ENCODE measurements at regions not wholly inside any gene's neighbourhood (a gene's known extent, or its start where the extent isn't known, plus 50 kb on each side); places are given as distances from the start of the nearest gene placed in this dataset.
"Not testable (repeated sequence)": the region's sequence is repeated elsewhere in the genome, so short reads cannot be mapped to it uniquely, and the experiment has no call there.

DNA sequence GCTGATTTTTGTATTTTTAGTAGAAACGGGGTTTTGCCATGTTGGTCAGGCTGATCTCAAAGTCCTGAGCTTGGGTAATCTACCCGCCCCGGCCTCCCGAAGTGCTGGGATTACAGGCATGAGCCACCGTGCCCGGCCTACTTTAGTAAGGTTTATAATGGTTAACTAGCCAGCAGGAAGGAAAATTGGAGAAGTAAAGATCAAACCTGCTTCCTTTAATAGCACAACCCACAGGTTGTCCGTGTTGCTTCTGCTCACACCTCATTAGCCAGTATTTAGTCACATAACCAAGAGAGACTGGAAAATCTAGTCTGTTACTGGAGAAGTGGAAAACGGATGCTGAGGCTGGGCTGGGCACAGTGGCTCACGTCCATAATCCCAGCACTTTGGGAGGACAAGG, 51.9 kb upstream of the TBL1XR1 start:
- no peak for DNase-seq

DNA sequence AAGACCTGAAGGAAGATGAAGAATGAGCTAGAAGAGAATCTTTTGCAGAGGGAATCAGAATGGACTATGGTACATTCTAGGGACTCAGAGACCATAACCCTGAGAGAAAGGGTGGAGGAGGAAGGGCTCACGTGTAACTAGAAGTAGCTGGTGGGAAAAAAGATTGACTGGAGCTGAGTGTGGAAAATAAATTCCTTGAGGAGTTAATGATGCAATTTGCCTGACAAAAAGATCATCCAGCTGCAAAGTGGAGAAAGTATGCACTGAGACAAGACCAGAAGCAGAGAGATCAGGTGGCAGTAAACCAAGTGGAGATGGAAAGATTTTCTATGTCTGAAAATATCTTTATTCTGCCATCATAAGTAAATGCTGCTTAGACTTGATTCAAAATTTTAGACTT, 52.9 kb upstream of the TBL1XR1 start:
- no peak for DNase-seq

DNA sequence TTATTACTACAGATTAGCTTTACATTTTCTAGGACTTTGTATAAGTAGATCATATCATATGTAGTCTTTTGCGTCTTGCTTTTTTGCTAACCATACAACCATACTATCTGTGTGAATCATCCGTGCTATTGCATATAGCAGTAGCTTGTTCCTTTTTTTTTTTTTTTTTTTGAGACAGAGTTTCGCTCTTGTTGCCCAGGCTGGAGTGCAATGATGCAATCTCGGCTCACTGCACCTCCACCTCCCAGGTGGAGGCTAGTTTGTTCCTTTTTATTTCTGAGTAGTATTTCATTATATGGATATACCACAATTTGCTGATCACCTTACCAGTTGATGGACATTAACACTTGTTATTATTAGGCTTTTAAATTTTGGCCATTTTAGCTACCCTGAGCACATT, 54.5 kb upstream of the TBL1XR1 start:
- no peak for DNase-seq

DNA sequence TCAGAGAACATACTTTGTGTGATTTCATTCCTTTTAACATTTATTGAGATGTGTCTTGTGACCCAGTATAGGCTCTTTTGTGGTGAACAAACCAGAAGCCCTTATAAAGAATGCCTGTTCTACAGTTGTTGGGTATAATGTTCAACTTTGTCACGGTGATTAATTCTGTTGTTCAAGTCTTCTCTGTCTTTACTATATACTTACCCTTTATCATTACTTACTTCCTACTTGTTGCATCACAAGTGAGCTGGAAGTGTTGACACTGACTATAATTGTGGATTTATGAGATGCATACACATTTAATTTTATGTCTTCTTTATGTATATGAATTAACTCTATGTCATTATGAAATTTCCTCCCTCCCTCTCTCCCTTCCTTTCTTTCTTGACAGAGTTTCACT, 59.7 kb upstream of the TBL1XR1 start:
- no peak for DNase-seq

DNA sequence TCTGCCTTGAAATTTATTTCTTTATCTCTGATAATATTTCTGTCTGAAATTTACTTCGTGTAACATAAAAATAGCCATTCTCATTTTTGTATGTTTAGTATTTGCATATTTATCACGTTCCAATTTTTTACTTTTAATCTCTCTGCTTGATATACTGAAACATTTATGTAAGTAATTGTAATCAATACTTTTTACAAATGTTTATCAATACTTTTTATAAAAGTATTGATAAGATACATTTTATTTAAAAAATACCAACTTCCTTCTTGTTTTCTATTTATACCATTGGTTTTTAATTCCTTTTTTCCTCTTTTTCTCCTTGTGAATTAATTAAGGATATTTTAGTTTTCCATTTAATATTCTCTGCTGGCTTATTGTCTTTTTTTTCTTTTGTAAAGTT, 60.3 kb upstream of the TBL1XR1 start:
- no peak for DNase-seq

DNA sequence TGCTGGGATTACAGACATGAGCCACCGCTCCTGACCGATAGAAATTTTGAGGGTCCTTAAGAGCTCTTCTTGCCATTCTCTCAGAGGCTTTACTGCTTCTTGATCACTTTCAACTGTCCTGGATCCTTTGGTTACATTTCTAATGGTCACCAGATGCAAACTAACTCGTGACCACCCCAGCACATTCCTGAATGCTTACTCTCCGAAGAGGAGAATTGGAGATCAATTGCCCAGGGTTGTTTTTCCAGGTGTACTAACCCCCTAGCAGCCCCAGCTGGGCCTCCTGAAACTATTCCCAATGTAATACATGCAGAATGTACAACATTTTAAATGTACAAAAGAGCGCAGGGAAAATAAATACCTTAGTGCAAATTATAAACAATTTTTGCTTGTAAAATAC, 65.1 kb upstream of the TBL1XR1 start:
- no peak for DNase-seq

DNA sequence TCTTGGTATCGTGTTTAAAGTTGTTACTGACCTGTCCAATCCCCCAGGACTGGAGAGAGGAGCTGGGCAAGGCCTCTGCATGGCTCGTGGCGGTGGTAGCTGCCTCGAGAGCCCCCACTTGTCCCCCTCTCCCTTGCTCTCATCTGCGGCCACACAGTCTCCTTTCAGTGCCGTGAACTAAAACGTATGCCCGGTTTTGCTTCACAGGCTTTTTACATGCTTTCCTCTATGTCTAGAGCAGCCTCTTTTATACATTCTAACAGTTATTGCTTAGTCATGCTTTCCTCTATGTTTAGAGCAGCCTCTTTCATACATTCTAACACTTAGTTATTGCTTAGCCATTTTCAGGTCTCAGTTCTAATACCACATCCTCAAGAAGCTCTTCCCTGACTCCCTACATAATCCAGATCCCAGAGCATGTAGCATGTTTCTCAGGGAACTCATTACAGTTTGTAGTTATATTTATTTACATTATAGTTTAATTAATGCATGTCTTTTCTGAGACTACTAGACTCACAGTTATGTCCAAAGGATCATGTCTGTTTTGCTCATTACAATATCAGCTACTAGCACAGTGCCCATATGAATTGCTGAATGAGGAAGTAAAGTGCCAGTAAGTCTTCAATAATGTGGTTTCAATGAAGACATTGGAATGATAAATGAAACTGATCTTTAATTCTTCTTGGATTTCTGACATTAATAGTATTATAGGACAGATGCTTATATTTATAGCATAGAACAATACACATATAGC, 66.5 kb upstream of the TBL1XR1 start:
- DNase-seq, result no peak

DNA sequence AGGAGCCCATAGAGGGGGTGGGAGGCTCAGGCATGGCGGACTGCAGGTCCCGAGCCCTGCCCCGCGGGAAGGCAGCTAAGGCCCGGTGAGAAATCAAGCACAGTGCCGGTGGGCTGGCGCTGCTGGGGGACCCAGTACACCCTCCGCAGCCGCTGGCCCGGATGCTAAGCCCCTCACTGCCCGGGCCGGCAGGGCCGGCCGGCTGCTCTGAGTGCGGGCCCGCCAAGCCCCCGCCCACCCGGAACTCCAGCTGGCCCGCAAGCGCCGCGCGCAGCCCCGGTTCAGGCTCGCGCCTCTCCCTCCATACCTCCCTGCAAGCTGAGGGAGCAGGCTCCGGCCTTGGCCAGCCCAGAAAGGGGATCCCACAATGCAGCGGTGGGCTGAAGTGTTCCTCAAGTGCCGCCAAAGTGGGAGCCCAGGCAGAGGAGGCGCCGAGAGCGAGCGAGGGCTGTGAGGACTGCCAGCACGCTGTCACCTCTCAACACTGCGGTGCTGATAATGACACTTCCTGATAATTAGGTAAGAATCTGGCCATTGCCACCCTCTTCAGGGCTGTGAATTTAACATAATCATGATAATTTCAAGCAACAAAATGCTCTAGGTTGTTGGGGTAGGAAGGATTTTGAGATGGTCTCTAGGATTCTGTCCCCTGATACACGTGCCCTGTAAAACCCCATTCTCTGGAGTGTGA, 74.7 kb upstream of the TBL1XR1 start:
- not testable (repeated sequence) for DNase-seq

DNA sequence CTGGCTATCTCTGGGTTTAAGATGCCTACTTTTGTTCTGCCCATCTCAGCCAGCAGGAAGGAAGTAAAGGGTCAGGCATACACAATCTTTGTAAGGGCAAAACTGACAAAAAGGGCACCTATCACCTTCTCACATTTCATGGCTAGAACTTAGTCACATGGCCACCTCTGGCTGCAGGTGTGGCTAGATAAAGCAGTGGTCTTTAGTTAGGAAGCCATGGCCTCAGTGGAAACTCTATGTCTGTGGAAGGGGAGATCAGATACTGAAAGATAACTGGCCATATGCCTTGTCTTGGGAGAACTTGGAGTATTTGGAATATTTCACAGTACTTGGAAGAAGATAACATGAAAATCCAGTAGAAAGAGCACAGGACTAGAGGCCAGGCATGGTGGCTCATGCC, 80.7 kb upstream of the TBL1XR1 start:
- no peak for DNase-seq

DNA sequence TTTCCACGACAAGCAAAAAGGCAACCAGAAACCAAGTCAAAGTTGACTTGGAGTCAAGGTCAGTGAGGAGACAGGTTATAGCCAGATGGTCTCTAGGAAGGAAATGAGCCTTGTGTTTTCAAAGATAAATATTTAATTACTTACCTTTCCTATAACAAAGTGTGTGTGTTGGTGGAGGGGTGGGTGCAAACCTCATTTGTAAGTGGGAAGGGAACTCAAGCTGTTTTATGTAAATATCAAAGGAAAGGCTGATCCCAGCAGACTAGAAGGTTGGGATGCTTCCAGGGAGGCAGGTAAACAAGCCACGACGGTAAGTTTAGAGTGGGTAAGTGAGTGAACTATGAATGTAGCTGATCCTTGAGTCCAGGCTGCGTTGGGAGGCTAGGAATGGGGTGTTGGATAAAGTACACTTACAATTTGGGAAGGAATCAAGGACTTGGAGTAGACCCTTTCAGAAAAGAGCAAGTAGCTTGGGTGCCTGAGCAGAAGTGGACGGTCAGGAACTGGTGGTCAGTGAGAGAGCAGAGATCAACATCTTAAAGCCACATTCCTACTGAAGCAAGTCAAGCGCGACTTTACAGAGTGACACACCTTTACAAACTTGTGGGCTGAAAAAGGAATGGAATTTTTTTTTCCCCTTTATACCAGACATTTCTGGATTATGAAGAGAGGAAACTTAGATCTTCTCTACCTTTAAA, 82.0 kb upstream of the TBL1XR1 start:
- DNase-seq, result no peak

DNA sequence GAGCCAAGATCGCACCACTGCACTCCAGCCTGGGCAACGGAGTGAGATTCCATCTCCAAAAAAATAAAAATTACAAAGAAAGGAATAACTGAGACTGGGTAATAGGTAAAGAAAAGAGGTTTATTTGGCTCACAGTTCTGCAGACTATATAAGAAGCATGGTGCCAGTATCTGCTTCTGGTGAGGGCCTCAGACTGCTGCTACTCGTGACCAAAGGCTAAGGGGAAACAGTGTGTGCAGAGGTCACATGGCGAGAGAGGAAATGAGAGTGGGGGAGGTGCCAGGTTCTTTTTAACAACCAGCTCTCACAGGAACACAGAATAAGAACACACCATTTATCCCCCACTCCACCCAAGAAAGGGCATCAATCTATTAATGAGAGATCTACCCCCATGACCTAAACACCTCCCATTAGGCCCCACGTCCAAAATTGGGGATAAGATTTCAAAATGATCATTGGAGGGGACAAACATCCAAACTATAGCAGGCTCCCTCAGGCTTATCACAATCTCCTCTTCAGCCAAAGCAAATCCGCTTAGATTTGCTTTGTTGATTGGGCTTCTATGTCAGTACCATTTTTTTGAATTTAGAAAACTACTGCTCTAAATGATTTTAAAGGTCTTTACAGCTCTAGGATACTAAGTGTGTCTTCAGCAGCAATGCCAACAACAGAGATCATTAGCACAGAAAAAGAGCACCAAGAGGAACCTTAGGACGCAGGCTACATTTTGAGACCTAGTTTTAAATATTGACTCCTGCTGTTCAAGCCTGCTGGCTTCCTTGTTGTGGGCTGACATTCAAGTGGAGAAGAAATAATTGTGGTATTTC, 84.2 kb upstream of the TBL1XR1 start:
- DNase-seq, result no peak

DNA sequence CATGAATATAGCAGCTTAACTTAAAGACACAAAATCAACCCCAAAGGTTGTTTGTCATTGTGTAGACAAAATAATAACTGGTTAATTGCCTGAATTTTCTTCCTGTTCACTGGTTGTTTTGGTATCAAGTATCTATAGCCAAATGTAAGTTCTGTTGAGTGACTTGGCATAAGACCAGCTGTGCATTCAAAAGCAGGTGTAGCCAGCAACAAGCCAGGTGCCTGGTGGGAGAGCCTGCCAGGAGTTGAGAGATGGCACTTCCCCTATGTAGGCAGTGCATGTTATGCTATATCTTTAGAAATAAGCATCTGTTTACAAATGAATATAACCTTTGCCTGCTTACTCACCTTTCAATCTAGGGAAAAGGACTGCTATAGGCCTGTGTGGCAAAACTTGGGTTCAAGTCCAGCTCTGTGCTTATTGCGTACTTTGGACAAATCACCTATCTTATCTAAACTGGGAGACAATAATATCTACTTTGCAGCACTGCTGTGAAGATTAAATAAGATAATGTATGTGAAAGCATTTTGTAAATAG, 84.9 kb upstream of the TBL1XR1 start:
- no peak for DNase-seq

DNA sequence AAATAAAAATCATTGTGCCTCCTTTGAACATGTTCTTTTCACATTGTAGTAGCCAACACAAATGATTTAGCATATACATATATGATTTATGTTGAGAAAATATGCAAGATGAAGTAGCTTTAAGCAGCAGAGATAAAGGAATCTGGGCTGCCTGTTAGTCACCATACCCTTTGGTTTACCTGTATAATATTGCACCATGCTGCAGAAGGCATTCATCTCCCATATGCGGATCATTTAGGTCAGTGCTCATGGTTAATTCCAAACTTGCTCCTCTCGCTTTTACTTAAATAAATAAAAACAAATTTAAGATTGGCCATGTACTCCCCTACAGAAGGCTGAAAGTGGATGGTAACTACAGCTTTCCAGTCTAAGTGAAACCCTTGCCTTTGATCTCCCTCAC, 86.7 kb upstream of the TBL1XR1 start:
- DNase-seq, result no peak

DNA sequence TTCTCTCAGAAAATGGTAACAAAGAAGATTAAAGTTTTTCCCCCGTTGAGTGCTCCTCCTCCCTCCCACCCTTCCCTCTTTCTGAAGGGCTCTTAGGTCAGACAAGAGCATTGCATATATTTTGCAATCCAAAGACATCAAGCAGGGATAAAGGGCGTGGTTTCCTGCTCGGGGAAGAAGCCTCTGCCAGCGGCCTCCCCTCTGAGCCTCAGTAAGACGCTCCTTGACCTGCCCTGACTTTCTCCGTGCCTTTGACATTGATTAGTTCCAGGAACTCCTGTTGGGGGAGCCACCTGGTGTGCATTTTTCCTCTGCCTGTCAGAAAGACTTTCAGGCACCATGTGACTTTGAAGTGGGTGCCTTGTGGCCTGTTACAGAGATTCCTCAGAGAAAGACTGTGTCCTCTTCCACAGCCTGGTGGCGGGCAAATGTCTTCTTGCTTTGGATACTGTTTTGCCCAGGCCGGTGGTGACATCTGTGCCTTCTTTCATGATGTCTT, 87.2 kb upstream of the TBL1XR1 start:
- no peak for DNase-seq

DNA sequence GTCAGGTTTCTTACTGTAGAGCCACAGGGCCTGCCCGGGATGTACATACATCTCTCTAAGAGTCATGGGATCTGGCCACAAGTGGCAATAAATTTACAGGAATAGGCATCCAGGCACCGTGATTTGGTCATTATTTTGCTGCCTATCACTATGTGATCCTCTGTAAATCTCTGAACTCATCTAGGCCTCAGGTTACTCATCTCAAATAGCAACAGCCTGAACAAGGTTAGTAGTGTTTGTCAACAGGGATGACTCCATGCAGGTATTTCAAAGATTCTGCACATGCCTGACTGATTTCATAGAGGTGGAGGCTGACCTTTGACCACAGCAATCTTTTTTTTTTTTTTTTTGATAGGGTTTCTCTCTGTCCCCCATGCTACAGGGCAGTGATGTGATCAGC, 88.8 kb upstream of the TBL1XR1 start:
- DNase-seq, result no peak

DNA sequence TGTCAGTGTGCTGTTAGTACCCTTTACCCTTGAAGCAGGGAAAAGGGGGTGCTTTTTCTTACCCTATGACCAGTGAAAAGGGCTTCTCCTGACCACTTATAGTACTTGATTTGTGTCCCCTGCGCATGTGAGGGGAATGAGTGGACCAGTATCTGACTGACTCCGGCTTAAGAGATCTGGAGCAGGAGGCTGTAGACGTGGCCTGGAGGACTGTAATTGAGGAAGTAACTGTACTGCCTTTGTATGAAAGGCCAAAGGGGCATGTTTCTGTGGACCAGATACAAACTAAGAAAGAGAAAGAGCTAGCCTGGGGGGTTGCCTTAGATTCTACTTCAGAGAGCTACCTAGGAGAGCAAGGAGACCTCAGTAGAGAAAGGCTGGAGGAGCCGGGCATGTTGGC, 89.9 kb upstream of the TBL1XR1 start:
- DNase-seq, result no peak

DNA sequence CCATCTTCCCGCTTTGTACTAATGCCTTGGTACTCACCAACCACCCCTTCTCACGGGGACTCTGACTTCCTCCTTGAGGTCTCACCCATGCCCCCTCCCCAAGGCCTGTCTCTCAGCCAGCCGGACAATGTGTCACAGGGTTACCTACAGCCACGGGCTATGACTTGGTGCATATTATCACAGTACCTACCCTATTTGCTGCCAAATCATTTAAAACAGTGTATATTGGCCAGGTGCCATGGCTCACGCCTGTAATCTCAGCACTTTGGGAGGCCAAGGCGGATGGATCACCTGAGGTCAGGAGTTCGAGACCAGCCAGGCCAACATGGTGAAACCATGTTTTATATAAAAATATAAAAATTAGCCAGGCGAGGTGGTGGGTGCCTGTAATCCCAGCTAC, 93.4 kb upstream of the TBL1XR1 start:
- DNase-seq, result no peak

DNA sequence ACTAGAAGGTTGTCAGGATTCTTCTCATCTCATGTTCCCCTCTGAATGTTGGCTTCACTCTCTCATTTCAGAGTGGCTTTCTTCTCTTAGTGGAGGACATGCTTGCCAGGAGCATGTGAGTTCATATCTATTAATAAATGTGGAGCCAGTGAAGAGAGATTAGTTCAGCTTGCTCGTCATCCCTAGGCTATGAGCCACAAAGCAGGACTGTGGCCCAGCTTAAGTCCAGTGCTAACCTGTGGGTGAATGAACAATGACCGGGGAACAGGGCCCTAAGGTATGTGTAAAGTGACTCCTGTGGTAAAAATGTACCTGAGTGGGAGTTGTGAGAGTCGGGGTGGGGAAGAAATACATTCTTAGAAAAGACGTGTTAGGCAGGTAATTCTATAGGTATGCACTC, 96.9 kb upstream of the TBL1XR1 start:
- DNase-seq, result no peak

DNA sequence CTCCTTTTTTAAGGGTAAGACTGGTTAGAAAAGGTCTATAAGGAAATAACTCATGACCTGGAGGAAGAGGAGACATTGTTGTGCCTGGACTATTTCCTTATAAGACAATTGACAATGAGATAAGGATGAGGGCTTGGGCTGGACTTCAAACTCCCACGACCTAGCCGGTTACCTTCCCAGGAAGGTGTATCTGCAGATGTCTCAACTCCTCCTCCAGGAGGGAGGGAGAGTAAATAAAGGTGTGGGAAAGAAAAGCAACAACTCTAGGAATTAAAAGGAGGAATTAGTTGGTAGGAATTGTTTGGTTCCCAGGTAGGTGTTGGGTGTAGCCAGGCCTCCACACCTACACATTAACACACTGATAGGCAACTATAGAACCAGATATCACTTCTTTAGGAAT, 97.8 kb upstream of the TBL1XR1 start:
- no peak for DNase-seq

DNA sequence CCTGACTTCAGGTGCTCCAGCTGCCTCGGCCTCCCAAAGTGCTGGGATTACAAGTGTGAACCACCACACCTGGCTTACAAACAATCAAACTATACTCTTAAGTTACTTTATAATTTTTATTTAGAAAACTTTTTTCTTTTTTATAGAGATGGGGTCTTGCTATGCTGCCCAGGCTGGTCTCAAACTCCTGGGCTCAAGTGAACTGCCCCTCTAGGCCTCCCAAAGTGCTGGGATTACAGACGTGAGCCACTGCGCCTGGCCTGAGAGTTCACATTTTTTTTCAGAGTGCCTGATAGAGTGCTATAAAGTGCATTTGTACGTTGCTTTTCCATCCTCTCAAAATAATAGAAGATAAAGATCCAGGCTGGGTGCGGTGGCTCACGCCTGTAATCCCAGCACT, 102.0 kb upstream of the TBL1XR1 start:
- no peak for DNase-seq

DNA sequence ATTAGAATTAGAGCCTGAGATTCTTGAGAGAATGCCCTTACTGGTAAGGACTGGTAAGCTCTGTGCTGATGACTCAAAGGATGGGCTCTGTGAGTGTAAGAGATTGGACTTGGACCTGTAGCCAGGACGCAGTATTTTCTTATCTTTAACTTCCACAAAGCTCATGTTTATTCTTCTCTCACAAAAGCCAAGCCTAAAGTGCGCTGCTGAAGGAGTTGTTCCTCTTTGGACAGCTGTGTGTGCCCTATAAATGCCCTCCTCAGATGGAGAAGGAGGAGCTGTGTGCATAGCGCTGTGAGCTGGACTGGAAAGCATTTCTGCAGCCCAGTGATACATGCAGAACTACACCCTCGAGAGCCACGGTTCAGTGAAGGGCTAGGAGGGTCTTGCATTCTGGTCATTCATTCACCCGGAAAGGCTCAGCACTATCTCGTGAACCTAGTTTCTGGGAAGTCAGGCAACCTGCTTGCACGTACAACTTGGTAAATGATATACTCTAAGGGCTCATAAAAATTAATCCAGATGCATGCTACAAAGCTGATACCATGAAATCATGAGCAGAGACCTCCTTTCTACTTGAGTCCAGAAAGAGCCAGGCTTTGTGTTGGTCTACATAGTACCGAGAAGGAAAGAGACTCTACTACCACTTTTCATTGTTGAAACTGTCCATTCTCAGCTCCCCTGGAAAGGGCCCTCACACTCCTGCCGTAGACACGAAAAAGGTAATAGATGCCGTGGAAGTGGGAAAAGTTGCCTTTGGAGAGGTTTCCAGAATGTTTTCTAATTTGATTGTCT, 103.0 kb upstream of the TBL1XR1 start:
- no peak for DNase-seq

DNA sequence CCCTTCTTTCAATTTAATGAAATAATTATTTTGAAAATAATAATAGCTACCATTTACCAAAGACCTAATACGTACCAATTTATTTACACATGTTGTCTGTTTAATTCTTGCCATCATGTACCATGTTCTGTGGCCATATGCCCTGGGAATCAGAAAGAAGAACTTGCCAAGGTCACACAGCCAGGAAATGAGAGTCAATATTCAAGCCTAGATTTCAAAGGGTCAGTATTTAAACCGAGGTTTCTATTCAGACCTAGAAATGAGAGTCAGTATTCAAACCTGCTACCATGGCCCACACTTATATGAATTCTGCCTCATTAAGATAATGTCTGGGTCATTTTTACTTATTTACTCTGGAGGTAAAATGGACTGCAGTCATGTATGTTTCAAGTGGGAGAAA, 103.6 kb upstream of the TBL1XR1 start:
- no peak for DNase-seq
